Stimulated activated CD4-positive, alpha-beta T cell treated with anti-CD3 and anti-CD28 coated beads, Interleukin-15, amount 100 ng/mL, for 48 hours (primary cell): ENCODE measurements at regions not wholly inside any gene's neighbourhood (a gene's known extent, or its start where the extent isn't known, plus 50 kb on each side); places are given as distances from the start of the nearest gene placed in this dataset.

Experiments
- DNase-seq, 2 donors: peaks; one replicate each; pipeline ENCODE4 v3.0.0-alpha.2; 2020; ENCODE audit warnings: low read depth in 2 of 2

GRCh38 chr12:58190618-58191017, 249.3 kb downstream of the ATP23 start:
- no peak for DNase-seq

GRCh38 chr12:58196971-58197370, 255.6 kb downstream of the ATP23 start:
- no peak for DNase-seq

GRCh38 chr12:58202933-58203718, 261.8 kb downstream of the ATP23 start:
- DNase-seq: no peak

- DNase-seq: no peak
These were observed 262.7 kb downstream of the ATP23 start for GRCh38 chr12:58204071-58204470.

GRCh38 chr12:58206876-58207275, 265.5 kb downstream of the ATP23 start:
- DNase-seq: no peak

- DNase-seq: no peak
These were observed 269.8 kb downstream of the ATP23 start for GRCh38 chr12:58211211-58211610.

GRCh38 chr12:58217130-58217529, 275.8 kb downstream of the ATP23 start:
- DNase-seq: no peak

GRCh38 chr12:58224536-58225105, 283.3 kb downstream of the ATP23 start:
- no peak for DNase-seq

GRCh38 chr12:58225203-58225877, 284.0 kb downstream of the ATP23 start:
- DNase-seq: no peak

- no peak for DNase-seq
These were observed 292.5 kb downstream of the ATP23 start for GRCh38 chr12:58233886-58234285.

GRCh38 chr12:58238411-58238810, 297.0 kb downstream of the ATP23 start:
- DNase-seq: no peak

GRCh38 chr12:58241099-58241498, 299.7 kb downstream of the ATP23 start:
- no peak for DNase-seq

- DNase-seq: no peak
These were observed 301.6 kb downstream of the ATP23 start for GRCh38 chr12:58242796-58243630.

GRCh38 chr12:58247633-58248032, 306.3 kb downstream of the ATP23 start:
- no peak for DNase-seq

GRCh38 chr12:58248599-58248998, 307.2 kb downstream of the ATP23 start:
- DNase-seq: no peak

GRCh38 chr12:58249610-58250009, 308.2 kb downstream of the ATP23 start:
- no peak for DNase-seq

- DNase-seq: no peak
These were observed 308.7 kb downstream of the ATP23 start for GRCh38 chr12:58250077-58250476.

- DNase-seq: no peak
These were observed 311.5 kb downstream of the ATP23 start for GRCh38 chr12:58252914-58253313.

- no peak for DNase-seq
These were observed 312.3 kb downstream of the ATP23 start for GRCh38 chr12:58253663-58254062.

GRCh38 chr12:58254463-58255100, 313.2 kb downstream of the ATP23 start:
- DNase-seq: no peak

- no peak for DNase-seq
These were observed 321.4 kb downstream of the ATP23 start for GRCh38 chr12:58262796-58263195.

GRCh38 chr12:58263816-58264215, 322.4 kb downstream of the ATP23 start:
- no peak for DNase-seq
